C1 segment of cervical spinal cord (tissue), 14 donors: ENCODE measurements at regions not wholly inside any gene's neighbourhood (a gene's known extent, or its start where the extent isn't known, plus 50 kb on each side); places are given as distances from the start of the nearest gene placed in this dataset.

Experiments used
- DNase-seq, 14 donors: peaks; one replicate each; lab custom pipeline; 2025; lab: John Stamatoyannopoulos, UW

DNA sequence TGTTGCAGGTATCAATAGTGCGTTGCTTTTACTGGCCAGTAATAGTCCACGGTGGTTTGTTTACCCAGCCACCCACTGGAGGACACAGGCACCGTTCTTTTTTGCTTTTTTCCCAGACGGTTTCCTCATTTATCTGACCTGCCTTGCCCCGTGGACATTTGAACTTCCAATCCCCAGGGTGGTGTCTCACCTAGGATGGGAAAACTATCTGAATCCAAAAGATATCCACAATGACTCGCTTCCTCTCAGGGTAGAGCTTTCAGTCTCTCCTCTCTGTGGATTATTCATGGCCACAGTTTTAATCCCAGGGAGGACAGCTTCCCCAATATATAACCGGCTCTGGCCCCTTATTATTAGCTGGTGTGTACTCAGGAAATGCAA, 170.8 kb downstream of the FOXO1 start:
- DNase-seq: no peak

GRCh38 chr13:40496035-40496810, 170.2 kb downstream of the FOXO1 start:
- no peak for DNase-seq

- no peak for DNase-seq
Observed at GRCh38 chr13:40498461-40498860, 168.0 kb downstream of the FOXO1 start.

DNA sequence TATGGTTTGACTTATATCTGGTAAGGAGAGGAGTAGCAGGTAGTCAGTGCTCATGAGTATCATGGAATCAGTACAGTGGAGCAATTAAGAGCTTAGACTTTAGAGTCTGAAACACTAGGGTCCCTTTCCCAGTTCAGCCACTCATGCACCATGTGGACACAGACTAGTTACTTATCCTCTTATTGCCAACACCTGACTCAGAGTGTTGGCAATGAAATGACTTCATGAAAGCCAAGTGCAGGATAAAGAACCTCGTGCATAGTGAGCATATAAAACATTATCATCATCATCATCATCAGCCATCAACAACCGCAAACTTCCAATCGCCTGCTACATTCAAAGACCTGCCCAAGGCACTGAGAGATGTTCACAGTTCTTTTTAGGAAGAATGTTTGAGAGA, 164.2 kb downstream of the FOXO1 start:
- DNase-seq: no peak

GRCh38 chr13:40503011-40503410, 163.4 kb downstream of the FOXO1 start:
- no peak for DNase-seq

DNA sequence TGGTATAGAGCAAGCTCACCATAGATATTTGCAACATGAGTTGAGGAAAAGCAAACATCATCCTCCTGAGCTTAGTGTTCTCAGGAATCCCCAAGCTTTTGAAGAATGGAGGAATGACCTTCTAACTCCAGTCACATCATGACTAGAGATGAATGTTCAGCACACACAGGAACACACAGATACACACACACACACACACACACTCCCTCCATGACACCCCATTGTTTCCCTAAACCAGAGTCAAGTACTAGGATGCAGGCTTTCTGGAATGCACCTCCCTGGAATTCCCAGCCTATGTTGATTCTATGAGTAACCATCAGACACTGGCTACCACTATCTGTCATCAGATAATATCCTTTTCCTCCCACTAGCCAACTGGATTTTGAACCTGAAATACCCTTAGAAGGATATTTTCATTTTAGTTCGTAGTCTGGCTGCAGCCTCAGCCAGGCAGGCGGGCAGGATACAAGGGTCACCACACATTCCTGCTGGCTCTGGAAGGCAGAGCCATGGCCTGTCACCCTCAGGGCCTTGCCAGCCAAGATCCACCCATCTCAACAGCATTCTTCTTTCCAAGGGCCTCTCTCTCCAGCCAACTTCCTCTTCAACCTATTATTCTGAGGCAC, 162.4 kb downstream of the FOXO1 start:
- DNase-seq: no peak

- no peak for DNase-seq
Observed at GRCh38 chr13:40504641-40505040, 161.8 kb downstream of the FOXO1 start.

DNA sequence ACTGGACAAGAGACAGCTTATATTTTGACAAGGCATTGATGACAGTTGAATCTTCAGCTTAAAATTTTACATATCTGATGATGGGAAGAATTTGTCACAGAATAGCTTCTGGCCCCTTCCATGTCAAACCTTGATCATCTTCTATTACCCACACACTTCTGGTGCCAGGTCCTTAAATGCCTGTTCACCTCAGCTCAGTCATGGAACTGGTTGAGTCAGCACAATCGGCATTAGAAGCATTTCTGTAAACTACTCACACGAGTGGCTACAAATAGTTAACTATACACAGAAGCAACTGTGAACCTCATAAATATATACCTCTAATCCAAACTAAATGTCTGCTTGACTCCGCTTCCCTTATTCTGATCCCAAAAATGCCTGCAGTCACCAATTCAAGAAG, 161.2 kb downstream of the FOXO1 start:
- DNase-seq: no peak
